Right atrium auricular region (tissue), 2 donors: ENCODE measurements at regions not wholly inside any gene's neighbourhood (a gene's known extent, or its start where the extent isn't known, plus 50 kb on each side); places are given as distances from the start of the nearest gene placed in this dataset.

Source experiments
- DNase-seq: peaks from one replicate; pipeline ENCODE4 v3.0.0-alpha.2; 2019; ENCODE audit warnings: low spot score
- H3K27ac ChIP-seq, 2 donors: fragments of 200-600 bp; sonication (generic); 1 replicate in 1 of 2; 2 replicates in 1 of 2; pipeline ENCODE4 v1.5.1; 2016 to 2019
- H3K27me3 ChIP-seq, 2 donors: fragments of 200-600 bp; sonication (generic); one replicate each; pipeline versions ENCODE4 v1.5.1 to v1.6.0; 2017 to 2019
- H3K36me3 ChIP-seq: fragments of 200-600 bp; sonication (generic); one replicate; pipeline ENCODE4 v1.5.1; 2016
- H3K4me1 ChIP-seq, 2 donors: fragments of 200-600 bp; sonication (generic); one replicate each; pipeline versions ENCODE4 v1.5.1 to v1.6.0; 2017 to 2019
- H3K4me3 ChIP-seq, 2 donors: fragments of 200-600 bp; sonication (generic); 1 replicate in 1 of 2; 2 replicates in 1 of 2; pipeline ENCODE4 v1.5.1; 2017 to 2019; ENCODE audit warnings: mild to moderate bottlenecking in 1 of 2, moderate library complexity in 1 of 2
- H3K9me3 ChIP-seq, 2 donors: fragments of 200-600 bp; sonication (generic); one replicate each; pipeline ENCODE4 v1.5.1; 2019
- CTCF ChIP-seq, 2 donors: fragments of 200-600 bp; sonication (generic); IDR thresholded peaks; one replicate each; pipeline ENCODE4 v1.5.1; 2019; ENCODE audit warnings: antibody characterized with exemption in 2 of 2

GRCh38 chr15:98063871-98064270, 103.4 kb downstream of the ARRDC4 start:
- Histone ChIP-seq H3K4me3 (no peak overlapping the region), H3K36me3 (no peaks in the 10 kb centered on the region)
- no peak for TF ChIP-seq CTCF (IDR thresholded peaks at IDR 0.05)

GRCh38 chr15:98067339-98067738, 106.8 kb downstream of the ARRDC4 start:
- Histone ChIP-seq H3K9me3 (peaks cover 0 to 9% of the 10 kb centered on the region in 2 donors), H3K27ac (no peak overlapping the region), H3K4me3 (no peak overlapping the region), H3K27me3 (no peaks in the 10 kb centered on the region), H3K36me3 (no peaks in the 10 kb centered on the region), H3K4me1 (no peaks in the 10 kb centered on the region)
- TF ChIP-seq CTCF (IDR thresholded peaks at IDR 0.05) = no peak
- no peak for DNase-seq

More at GRCh38 chr15:98063871-98064270, 103.4 kb downstream of the ARRDC4 start:
- no peak overlapping the region for H3K27ac ChIP-seq
- no peaks in the 10 kb centered on the region for H3K4me1 ChIP-seq
- H3K9me3 ChIP-seq = peaks cover 0 to 10% of the 10 kb centered on the region in 2 donors
- DNase-seq = no peak
- H3K27me3 ChIP-seq = no peaks in the 10 kb centered on the region

- TF ChIP-seq CTCF (IDR thresholded peaks at IDR 0.05) = no peak
- Histone ChIP-seq H3K36me3 (no peaks in the 10 kb centered on the region), H3K27me3 (no peaks in the 10 kb centered on the region), H3K4me3 (no peak overlapping the region), H3K9me3 (peaks cover 0 to 9% of the 10 kb centered on the region in 2 donors), H3K4me1 (no peaks in the 10 kb centered on the region), H3K27ac (no peak overlapping the region)
- DNase-seq = no peak
These were observed 108.8 kb downstream of the ARRDC4 start for GRCh38 chr15:98069256-98069655.

GRCh38 chr15:98070137-98070536, 109.6 kb downstream of the ARRDC4 start:
- TF ChIP-seq CTCF (IDR thresholded peaks at IDR 0.05) = no peak

GRCh38 chr15:98071786-98072185, 111.3 kb downstream of the ARRDC4 start:
- H3K4me3 ChIP-seq = no peak overlapping the region
- H3K9me3 ChIP-seq = peaks cover 0 to 9% of the 10 kb centered on the region in 2 donors
- H3K27me3 ChIP-seq = no peaks in the 10 kb centered on the region
- no peak for TF ChIP-seq CTCF (IDR thresholded peaks at IDR 0.05)
- H3K36me3 ChIP-seq = no peaks in the 10 kb centered on the region
- peaks cover 0 to 10% of the 10 kb centered on the region in 2 donors for H3K4me1 ChIP-seq
- H3K27ac ChIP-seq = no peak overlapping the region
- DNase-seq = no peak

More at GRCh38 chr15:98070137-98070536, 109.6 kb downstream of the ARRDC4 start:
- H3K36me3 ChIP-seq = no peaks in the 10 kb centered on the region
- no peaks in the 10 kb centered on the region for H3K4me1 ChIP-seq
- no peak overlapping the region for H3K27ac ChIP-seq
- peaks cover 0 to 9% of the 10 kb centered on the region in 2 donors for H3K9me3 ChIP-seq
- no peaks in the 10 kb centered on the region for H3K27me3 ChIP-seq
- H3K4me3 ChIP-seq = no peak overlapping the region
- no peak for DNase-seq

GRCh38 chr15:98075441-98075840, 114.9 kb downstream of the ARRDC4 start:
- Histone ChIP-seq H3K4me1 (peaks cover 0 to 15% of the 10 kb centered on the region in 2 donors), H3K36me3 (no peaks in the 10 kb centered on the region), H3K9me3 (peaks cover 0 to 3% of the 10 kb centered on the region in 2 donors), H3K4me3 (no peak overlapping the region), H3K27ac (no peak overlapping the region), H3K27me3 (no peaks in the 10 kb centered on the region)
- TF ChIP-seq CTCF (IDR thresholded peaks at IDR 0.05) = no peak
- no peak for DNase-seq
